ENCODE measurements at regions not wholly inside any gene's neighbourhood (a gene's known extent, or its start where the extent isn't known, plus 50 kb on each side); places are given as distances from the start of the nearest gene placed in this dataset.

- Histone ChIP-seq H3K27ac (no peak overlapping the region), H3K4me1 (ENCODE audit: insufficient read depth) (no peaks in the 10 kb centered on the region), H3K9me2 (replicated peaks; ENCODE audit: insufficient read depth) (no peaks in the 10 kb centered on the region), H3K4me3 (no peak overlapping the region), H3K27me3 (no peaks in the 10 kb centered on the region), H3K79me2 (no peaks in the 10 kb centered on the region), H3K9me3 (ENCODE audit: low read depth) (no peaks in the 10 kb centered on the region), H2AFZ (no peak overlapping the region), H4K20me1 (ENCODE audit: insufficient read depth, poor library complexity, severe bottlenecking) (no peaks in the 10 kb centered on the region), H3K36me3 (replicated peaks; ENCODE audit: insufficient read depth, low read depth) (no peaks in the 10 kb centered on the region), H3K4me2 (no peak overlapping the region)
- TF ChIP-seq CTCF (IDR thresholded peaks at IDR 0.05; ENCODE audit: poor library complexity) (no peak), EZH2phosphoT487 (IDR thresholded peaks at IDR 0.05; ENCODE audit: low read depth, severe bottlenecking, unreplicated experiment) (no peak), EZH2 (IDR thresholded peaks at IDR 0.05; ENCODE audit: borderline replicate concordance) (no peak)
- no peak for DNase-seq (ENCODE audit: low spot score)
- 81% methylated on average over 2 of the region's 2 CpGs for WGBS (ENCODE audit: low lambda C conversion rate, missing lambda C conversion rate)
These were observed 94.9 kb upstream of the SPTLC3 start for GRCh38 chr20:12913781-12914443.

GRCh38 chr20:12914804-12915203, 94.0 kb upstream of the SPTLC3 start:
- no peak for TF ChIP-seq CTCF (IDR thresholded peaks at IDR 0.05; ENCODE audit: poor library complexity)
- no peak for TF ChIP-seq EZH2 (IDR thresholded peaks at IDR 0.05; ENCODE audit: borderline replicate concordance)
- no peak for TF ChIP-seq EZH2phosphoT487 (IDR thresholded peaks at IDR 0.05; ENCODE audit: low read depth, severe bottlenecking, unreplicated experiment)
- H3K4me1 ChIP-seq (ENCODE audit: insufficient read depth): no peaks in the 10 kb centered on the region
- 47% methylated on average over 4 of the region's 4 CpGs for WGBS (ENCODE audit: low lambda C conversion rate, missing lambda C conversion rate)
- no peaks in the 10 kb centered on the region for H3K36me3 ChIP-seq (replicated peaks; ENCODE audit: insufficient read depth, low read depth)
- H2AFZ ChIP-seq: no peak overlapping the region
- H3K4me2 ChIP-seq: no peak overlapping the region
- no peaks in the 10 kb centered on the region for H4K20me1 ChIP-seq (ENCODE audit: insufficient read depth, poor library complexity, severe bottlenecking)
- DNase-seq (ENCODE audit: low spot score): no peak
- no peaks in the 10 kb centered on the region for H3K79me2 ChIP-seq
- no peak overlapping the region for H3K27ac ChIP-seq
- no peaks in the 10 kb centered on the region for H3K27me3 ChIP-seq
- no peak overlapping the region for H3K4me3 ChIP-seq
- H3K9me3 ChIP-seq (ENCODE audit: low read depth): no peaks in the 10 kb centered on the region
- H3K9me2 ChIP-seq (replicated peaks; ENCODE audit: insufficient read depth): no peaks in the 10 kb centered on the region

- H4K20me1 ChIP-seq (ENCODE audit: insufficient read depth, poor library complexity, severe bottlenecking): no peaks in the 10 kb centered on the region
- H3K27ac ChIP-seq: peak overlapping the region; percentile 56
- H3K79me2 ChIP-seq: no peaks in the 10 kb centered on the region
- TF ChIP-seq EZH2phosphoT487 (IDR thresholded peaks at IDR 0.05; ENCODE audit: low read depth, severe bottlenecking, unreplicated experiment): no peak
- TF ChIP-seq CTCF (IDR thresholded peaks at IDR 0.05; ENCODE audit: poor library complexity): no peak
- no peak for TF ChIP-seq EZH2 (IDR thresholded peaks at IDR 0.05; ENCODE audit: borderline replicate concordance)
- no peaks in the 10 kb centered on the region for H3K9me2 ChIP-seq (replicated peaks; ENCODE audit: insufficient read depth)
- H3K4me2 ChIP-seq: no peak overlapping the region
- H3K36me3 ChIP-seq (replicated peaks; ENCODE audit: insufficient read depth, low read depth): no peaks in the 10 kb centered on the region
- H3K9me3 ChIP-seq (ENCODE audit: low read depth): no peaks in the 10 kb centered on the region
- 68% methylated on average over 1 of the region's 1 CpG for WGBS (ENCODE audit: low lambda C conversion rate, missing lambda C conversion rate)
- H3K4me1 ChIP-seq (ENCODE audit: insufficient read depth): no peaks in the 10 kb centered on the region
- H3K27me3 ChIP-seq: no peaks in the 10 kb centered on the region
- no peak overlapping the region for H3K4me3 ChIP-seq
- no peak overlapping the region for H2AFZ ChIP-seq
- DNase-seq (ENCODE audit: low spot score): peak; percentile 41
These were observed 92.1 kb upstream of the SPTLC3 start for GRCh38 chr20:12916699-12917098.

Measured in hepatocyte (in vitro differentiated cells).